ENCODE measurements at regions not wholly inside any gene's neighbourhood (a gene's known extent, or its start where the extent isn't known, plus 50 kb on each side); places are given as distances from the start of the nearest gene placed in this dataset.

GRCh38 chr5:31124651-31125305, 68.7 kb upstream of the CDH6 start:
- H4K20me1 ChIP-seq (replicated peaks; ENCODE audit: insufficient read depth), result no peaks in the 10 kb centered on the region
- peaks cover 8% of the 10 kb centered on the region; the same call in 1 of the 2 replicates for H3K9me2 ChIP-seq (ENCODE audit: insufficient read depth)
- H3K36me3 Mint-ChIP-seq (ENCODE audit: low read depth), result no peaks in the 10 kb centered on the region
- no peak for ATAC-seq
- H3K4me1 Mint-ChIP-seq, result no peaks in the 10 kb centered on the region
- no peaks in the 10 kb centered on the region; the same call in 1 of the 2 replicates for H3K36me3 ChIP-seq (ENCODE audit: insufficient read depth)
- no peaks in the 10 kb centered on the region for H3K27me3 Mint-ChIP-seq (ENCODE audit: insufficient read depth, low read depth, poor library complexity)
- H3K27ac Mint-ChIP-seq, result no peak overlapping the region
- no peak overlapping the region for H3K4me3 ChIP-seq
- no peak overlapping the region for H2AFZ ChIP-seq
- H3K79me2 ChIP-seq (replicated peaks; ENCODE audit: insufficient read depth), result no peaks in the 10 kb centered on the region
- H3F3A ChIP-seq (replicated peaks; ENCODE audit: low read depth), result no peaks in the 10 kb centered on the region
- no peak for DNase-seq (ENCODE audit: low spot score)
- H3K4me3 Mint-ChIP-seq, result no peak overlapping the region
- no peak overlapping the region for H3K27ac ChIP-seq (ENCODE audit: low read depth)
- no peak overlapping the region for H3K4me2 ChIP-seq
- TF ChIP-seq, protein P1, sequence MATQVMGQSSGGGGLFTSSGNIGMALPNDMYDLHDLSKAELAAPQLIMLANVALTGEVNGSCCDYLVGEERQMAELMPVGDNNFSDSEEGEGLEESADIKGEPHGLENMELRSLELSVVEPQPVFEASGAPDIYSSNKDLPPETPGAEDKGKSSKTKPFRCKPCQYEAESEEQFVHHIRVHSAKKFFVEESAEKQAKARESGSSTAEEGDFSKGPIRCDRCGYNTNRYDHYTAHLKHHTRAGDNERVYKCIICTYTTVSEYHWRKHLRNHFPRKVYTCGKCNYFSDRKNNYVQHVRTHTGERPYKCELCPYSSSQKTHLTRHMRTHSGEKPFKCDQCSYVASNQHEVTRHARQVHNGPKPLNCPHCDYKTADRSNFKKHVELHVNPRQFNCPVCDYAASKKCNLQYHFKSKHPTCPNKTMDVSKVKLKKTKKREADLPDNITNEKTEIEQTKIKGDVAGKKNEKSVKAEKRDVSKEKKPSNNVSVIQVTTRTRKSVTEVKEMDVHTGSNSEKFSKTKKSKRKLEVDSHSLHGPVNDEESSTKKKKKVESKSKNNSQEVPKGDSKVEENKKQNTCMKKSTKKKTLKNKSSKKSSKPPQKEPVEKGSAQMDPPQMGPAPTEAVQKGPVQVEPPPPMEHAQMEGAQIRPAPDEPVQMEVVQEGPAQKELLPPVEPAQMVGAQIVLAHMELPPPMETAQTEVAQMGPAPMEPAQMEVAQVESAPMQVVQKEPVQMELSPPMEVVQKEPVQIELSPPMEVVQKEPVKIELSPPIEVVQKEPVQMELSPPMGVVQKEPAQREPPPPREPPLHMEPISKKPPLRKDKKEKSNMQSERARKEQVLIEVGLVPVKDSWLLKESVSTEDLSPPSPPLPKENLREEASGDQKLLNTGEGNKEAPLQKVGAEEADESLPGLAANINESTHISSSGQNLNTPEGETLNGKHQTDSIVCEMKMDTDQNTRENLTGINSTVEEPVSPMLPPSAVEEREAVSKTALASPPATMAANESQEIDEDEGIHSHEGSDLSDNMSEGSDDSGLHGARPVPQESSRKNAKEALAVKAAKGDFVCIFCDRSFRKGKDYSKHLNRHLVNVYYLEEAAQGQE (IDR thresholded peaks at IDR 0.05; ENCODE audit: unreplicated experiment), result no peak
- TF ChIP-seq JUNB (IDR thresholded peaks at IDR 0.05; ENCODE audit: unreplicated experiment), result no peak
- TF ChIP-seq CTCF (conservative IDR thresholded peaks at IDR 0.05; ENCODE audit: low read depth in 2 of 2), result no peak
- H3K27me3 ChIP-seq (ENCODE audit: insufficient read depth), result no peaks in the 10 kb centered on the region
- H3K4me1 ChIP-seq (ENCODE audit: insufficient read depth), result no peaks in the 10 kb centered on the region
- peaks cover 9% of the 10 kb centered on the region for H3K9me3 Mint-ChIP-seq

GRCh38 chr5:31124026-31124425, 69.5 kb upstream of the CDH6 start:
- Histone ChIP-seq H3K27ac (ENCODE audit: low read depth) (no peak overlapping the region), H3K9me2 (ENCODE audit: insufficient read depth) (peaks cover 8% of the 10 kb centered on the region), H3K4me2 (no peak overlapping the region), H3F3A (replicated peaks; ENCODE audit: low read depth) (no peaks in the 10 kb centered on the region), H3K4me1 (ENCODE audit: insufficient read depth) (no peaks in the 10 kb centered on the region), H3K36me3 (ENCODE audit: insufficient read depth) (no peaks in the 10 kb centered on the region; the same call in 1 of the 2 replicates), H3K27me3 (ENCODE audit: insufficient read depth) (no peaks in the 10 kb centered on the region), H4K20me1 (replicated peaks; ENCODE audit: insufficient read depth) (no peaks in the 10 kb centered on the region), H3K4me3 (no peak overlapping the region), H3K79me2 (replicated peaks; ENCODE audit: insufficient read depth) (no peaks in the 10 kb centered on the region), H2AFZ (no peak overlapping the region)
- Mint-ChIP-seq H3K27me3 (ENCODE audit: insufficient read depth, low read depth, poor library complexity) (no peaks in the 10 kb centered on the region), H3K36me3 (ENCODE audit: low read depth) (no peaks in the 10 kb centered on the region), H3K4me1 (no peaks in the 10 kb centered on the region), H3K9me3 (peaks cover 9% of the 10 kb centered on the region), H3K4me3 (no peak overlapping the region), H3K27ac (no peak overlapping the region)
- TF ChIP-seq JUNB (IDR thresholded peaks at IDR 0.05; ENCODE audit: unreplicated experiment), result no peak
- no peak for DNase-seq (ENCODE audit: low spot score)
- ATAC-seq, result no peak

Data from GM23338 (cell line).